Neural crest cell (in vitro differentiated cells): ENCODE measurements at regions not wholly inside any gene's neighbourhood (a gene's known extent, or its start where the extent isn't known, plus 50 kb on each side); places are given as distances from the start of the nearest gene placed in this dataset.

Experiments
- DNase-seq: peaks from one replicate; pipeline ENCODE4 v3.0.0; 2021; ENCODE audit warnings: low read depth, mixed read lengths, low spot score
- H3K27ac Mint-ChIP-seq: one replicate; pipeline ENCODE4 v1.8.0; 2021; ENCODE audit warnings: mild to moderate bottlenecking, mixed read lengths; ENCODE audit not compliant: unreplicated experiment
- H3K27me3 Mint-ChIP-seq: 2 replicates; pipeline ENCODE4 v1.8.0; 2021; ENCODE audit warnings: low read depth, mild to moderate bottlenecking, mixed read lengths
- H3K36me3 Mint-ChIP-seq: 2 replicates; pipeline ENCODE4 v1.8.0; 2021; ENCODE audit warnings: low read depth, mild to moderate bottlenecking, mixed read lengths
- H3K4me1 Mint-ChIP-seq: 2 replicates; pipeline ENCODE4 v1.8.0; 2021; ENCODE audit warnings: mixed read lengths
- H3K4me3 Mint-ChIP-seq: one replicate; pipeline ENCODE4 v1.8.0; 2021; ENCODE audit warnings: mild to moderate bottlenecking, mixed read lengths
- H3K9me3 Mint-ChIP-seq: 2 replicates; pipeline ENCODE4 v1.8.0; 2021; ENCODE audit warnings: mixed read lengths
- CTCF ChIP-seq: fragments of 200-600 bp; sonication (generic); conservative IDR thresholded peaks from 2 replicates; pipeline ENCODE4 v1.5.0; 2021; ENCODE audit warnings: antibody characterized with exemption, mild to moderate bottlenecking

- H3K27me3 Mint-ChIP-seq: peaks cover 70% of the 10 kb centered on the region
- no peaks in the 10 kb centered on the region for H3K36me3 Mint-ChIP-seq
- no peak for DNase-seq
- no peak for TF ChIP-seq CTCF
- no peak overlapping the region for H3K4me3 Mint-ChIP-seq
- no peaks in the 10 kb centered on the region for H3K9me3 Mint-ChIP-seq
- H3K4me1 Mint-ChIP-seq: peaks cover 26% of the 10 kb centered on the region
- H3K27ac Mint-ChIP-seq: no peak overlapping the region
Observed at GRCh38 chr2:128371248-128371630, 52.6 kb upstream of the HS6ST1 start.

DNA sequence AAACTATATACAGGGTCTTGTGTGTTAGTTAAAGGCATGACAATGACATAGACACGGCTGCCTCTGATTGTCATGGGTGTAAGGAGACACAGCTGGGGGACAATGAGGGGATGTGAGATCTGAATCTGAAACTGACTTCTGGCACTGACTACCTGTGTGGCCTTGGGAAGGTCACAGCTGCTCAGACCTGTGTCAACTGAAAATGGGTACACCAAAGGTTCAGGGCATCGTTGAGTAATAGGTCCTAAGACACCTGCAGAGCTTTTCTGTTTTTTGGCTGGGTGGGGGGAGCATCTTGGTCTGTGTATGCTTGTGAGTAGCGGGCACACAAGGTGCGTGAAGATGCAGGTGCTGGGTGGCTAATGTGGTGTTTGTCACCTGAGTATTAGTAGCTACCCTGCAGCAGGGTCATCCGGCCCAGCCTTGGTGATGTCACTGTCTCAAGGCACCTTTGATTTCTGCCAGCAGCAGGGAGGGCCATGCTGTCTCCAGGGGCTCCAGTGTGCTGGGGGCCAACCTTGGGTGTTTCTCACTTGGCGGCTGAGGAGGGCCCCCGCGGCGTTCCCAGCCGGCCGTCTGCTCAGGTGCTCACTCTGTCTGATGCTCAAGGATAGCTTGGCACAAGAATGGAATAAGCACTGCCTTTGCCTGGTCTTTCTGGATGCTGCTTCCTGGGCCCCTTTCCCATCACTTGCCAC lies 53.1 kb upstream of the HS6ST1 start:
- TF ChIP-seq CTCF: no peak
- Mint-ChIP-seq H3K27ac (no peak overlapping the region), H3K4me3 (no peak overlapping the region), H3K27me3 (peaks cover 70% of the 10 kb centered on the region), H3K4me1 (peaks cover 26% of the 10 kb centered on the region), H3K9me3 (no peaks in the 10 kb centered on the region), H3K36me3 (no peaks in the 10 kb centered on the region)
- DNase-seq: no peak

- no peaks in the 10 kb centered on the region for H3K9me3 Mint-ChIP-seq
- H3K27ac Mint-ChIP-seq: no peak overlapping the region
- no peaks in the 10 kb centered on the region for H3K36me3 Mint-ChIP-seq
- no peak overlapping the region for H3K4me3 Mint-ChIP-seq
- no peak for TF ChIP-seq CTCF
- DNase-seq: no peak
- peaks cover 72% of the 10 kb centered on the region for H3K27me3 Mint-ChIP-seq
- H3K4me1 Mint-ChIP-seq: peaks cover 26% of the 10 kb centered on the region
Observed at GRCh38 chr2:128372621-128373341, 54.1 kb upstream of the HS6ST1 start.

DNA sequence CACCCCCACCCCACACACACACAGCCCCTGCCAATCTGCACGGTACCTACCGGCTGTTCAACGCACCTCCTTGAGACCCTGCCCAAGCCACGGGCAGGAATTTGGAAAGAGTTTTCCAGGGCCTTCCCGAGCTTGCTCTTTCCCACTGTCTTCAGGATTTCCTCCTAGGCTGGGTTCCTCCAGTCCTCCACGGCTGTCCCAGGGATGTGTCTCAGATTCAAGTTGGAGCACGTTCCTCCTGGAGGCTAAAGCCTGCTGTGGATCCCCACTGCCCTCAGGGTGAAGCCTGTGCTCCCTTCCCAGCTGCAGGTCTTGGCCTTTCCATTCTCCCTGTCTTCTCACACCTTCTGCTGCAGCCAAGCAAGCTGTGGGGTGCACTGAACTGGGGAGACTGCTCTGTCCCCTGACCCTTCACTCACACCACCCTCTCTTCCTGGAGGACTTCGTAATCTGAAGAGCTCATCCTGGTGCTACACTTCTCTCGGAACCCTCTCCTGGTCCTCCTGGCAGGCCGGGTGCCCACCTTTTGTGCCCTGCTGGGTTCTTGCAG lies 54.9 kb upstream of the HS6ST1 start:
- H3K4me3 Mint-ChIP-seq: no peak overlapping the region
- no peak for DNase-seq
- H3K4me1 Mint-ChIP-seq: peaks cover 22% of the 10 kb centered on the region
- no peak overlapping the region for H3K27ac Mint-ChIP-seq
- no peaks in the 10 kb centered on the region for H3K36me3 Mint-ChIP-seq
- peaks cover 75% of the 10 kb centered on the region for H3K27me3 Mint-ChIP-seq
- no peaks in the 10 kb centered on the region for H3K9me3 Mint-ChIP-seq
- no peak for TF ChIP-seq CTCF

- no peaks in the 10 kb centered on the region for H3K9me3 Mint-ChIP-seq
- TF ChIP-seq CTCF: no peak
- peaks cover 22% of the 10 kb centered on the region for H3K4me1 Mint-ChIP-seq
- H3K4me3 Mint-ChIP-seq: no peak overlapping the region
- H3K36me3 Mint-ChIP-seq: no peaks in the 10 kb centered on the region
- peaks cover 80% of the 10 kb centered on the region for H3K27me3 Mint-ChIP-seq
- DNase-seq: no peak
- no peak overlapping the region for H3K27ac Mint-ChIP-seq
Observed at GRCh38 chr2:128374001-128374710, 55.5 kb upstream of the HS6ST1 start.
